ENCODE measurements at regions not wholly inside any gene's neighbourhood (a gene's known extent, or its start where the extent isn't known, plus 50 kb on each side); places are given as distances from the start of the nearest gene placed in this dataset.

- TF ChIP-seq ZNF800 (CRISPR knock-in tag; IDR thresholded peaks at IDR 0.05), result no peak; the same call in 1 of the 2 replicates
- peak; percentile 91 for TF ChIP-seq MYPOP (CRISPR knock-in tag; IDR thresholded peaks at IDR 0.05)
- TF ChIP-seq ZMYM3 (CRISPR knock-in tag; IDR thresholded peaks at IDR 0.05), result peak; percentile 84
- TF ChIP-seq POGK (CRISPR knock-in tag; conservative IDR thresholded peaks at IDR 0.05), result peak; percentile 71; the same call in 1 of the 2 replicates
- TF ChIP-seq TCF7L2 (IDR thresholded peaks at IDR 0.05; ENCODE audit: low read depth, low read length), result no peak
- no peak for TF ChIP-seq TCF12 (IDR thresholded peaks at IDR 0.05)
- no peak for TF ChIP-seq TCF12 (CRISPR knock-in tag; IDR thresholded peaks at IDR 0.05)
- no peak for TF ChIP-seq RFX3 (CRISPR knock-in tag; IDR thresholded peaks at IDR 0.05)
- no peak; the same call in 1 of the 2 replicates for TF ChIP-seq ZBTB14 (CRISPR knock-in tag; IDR thresholded peaks at IDR 0.05)
- TF ChIP-seq ARNT2 (CRISPR knock-in tag; IDR thresholded peaks at IDR 0.05; ENCODE audit: low read depth), result peak; percentile 74
- no peak for TF ChIP-seq MZF1 (CRISPR knock-in tag; IDR thresholded peaks at IDR 0.05; ENCODE audit: borderline replicate concordance)
- TF ChIP-seq SPEN (CRISPR knock-in tag; IDR thresholded peaks at IDR 0.05; ENCODE audit: low read depth), result peak; percentile 78; the same call in 1 of the 2 replicates
- TF ChIP-seq IKZF1 (IDR thresholded peaks at IDR 0.05), result no peak
- TF ChIP-seq ZKSCAN8 (CRISPR knock-in tag; IDR thresholded peaks at IDR 0.05; ENCODE audit: borderline replicate concordance), result 0 out of 2 replicates have a peak, but pooled peaks have one; percentile 69
- peak; percentile 58; the same call in 1 of the 2 replicates for TF ChIP-seq ZFX (CRISPR knock-in tag; IDR thresholded peaks at IDR 0.05; ENCODE audit: low read depth)
- TF ChIP-seq IRX3 (CRISPR knock-in tag; IDR thresholded peaks at IDR 0.05; ENCODE audit: borderline replicate concordance, low read depth), result no peak
- TF ChIP-seq HOXA3 (CRISPR knock-in tag; IDR thresholded peaks at IDR 0.05), result peak; percentile 96
- peak; percentile 89 for TF ChIP-seq ZSCAN31 (CRISPR knock-in tag; IDR thresholded peaks at IDR 0.05; ENCODE audit: low read depth)
- peak; percentile 90; the same call in 1 of the 2 replicates for TF ChIP-seq NCOR1 (IDR thresholded peaks at IDR 0.05; ENCODE audit: borderline replicate concordance, low read length)
- TF ChIP-seq REST (IDR thresholded peaks at IDR 0.05; ENCODE audit: borderline replicate concordance in 1 of 2, low read depth in 1 of 2, low read length in 2 of 2), result peak in 1 of 2 experiments; percentile 51; a peak in 1 of 4 replicates
Measured at GRCh38 chr2:64730551-64731262, 77.0 kb upstream of the SERTAD2 start (continued).

Measured in HepG2 (cell line).